ENCODE measurements at regions not wholly inside any gene's neighbourhood (a gene's known extent, or its start where the extent isn't known, plus 50 kb on each side); places are given as distances from the start of the nearest gene placed in this dataset.

DNA sequence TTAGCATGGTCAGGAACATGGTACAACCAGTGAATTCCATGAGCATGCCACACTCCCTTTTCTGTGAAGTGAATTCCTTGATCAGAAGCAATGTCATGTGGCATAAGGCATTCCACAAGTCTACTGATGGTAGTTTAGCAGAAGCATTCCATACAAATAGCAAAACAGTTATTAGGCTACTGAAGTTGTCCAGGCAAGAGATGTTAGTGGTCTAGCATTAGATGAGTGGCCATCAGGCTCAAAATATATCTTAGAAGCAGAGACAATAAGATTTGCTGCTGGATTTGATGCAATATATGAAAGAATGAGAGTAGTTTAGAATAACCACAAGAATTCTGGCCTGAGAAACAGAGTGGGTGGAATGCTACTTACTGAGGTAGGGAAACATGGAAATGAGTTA lies 355.3 kb upstream of the NRXN1 start:
- DNase-seq (ENCODE audit: low read depth), result peak; percentile 66
- TF ChIP-seq, protein P1, sequence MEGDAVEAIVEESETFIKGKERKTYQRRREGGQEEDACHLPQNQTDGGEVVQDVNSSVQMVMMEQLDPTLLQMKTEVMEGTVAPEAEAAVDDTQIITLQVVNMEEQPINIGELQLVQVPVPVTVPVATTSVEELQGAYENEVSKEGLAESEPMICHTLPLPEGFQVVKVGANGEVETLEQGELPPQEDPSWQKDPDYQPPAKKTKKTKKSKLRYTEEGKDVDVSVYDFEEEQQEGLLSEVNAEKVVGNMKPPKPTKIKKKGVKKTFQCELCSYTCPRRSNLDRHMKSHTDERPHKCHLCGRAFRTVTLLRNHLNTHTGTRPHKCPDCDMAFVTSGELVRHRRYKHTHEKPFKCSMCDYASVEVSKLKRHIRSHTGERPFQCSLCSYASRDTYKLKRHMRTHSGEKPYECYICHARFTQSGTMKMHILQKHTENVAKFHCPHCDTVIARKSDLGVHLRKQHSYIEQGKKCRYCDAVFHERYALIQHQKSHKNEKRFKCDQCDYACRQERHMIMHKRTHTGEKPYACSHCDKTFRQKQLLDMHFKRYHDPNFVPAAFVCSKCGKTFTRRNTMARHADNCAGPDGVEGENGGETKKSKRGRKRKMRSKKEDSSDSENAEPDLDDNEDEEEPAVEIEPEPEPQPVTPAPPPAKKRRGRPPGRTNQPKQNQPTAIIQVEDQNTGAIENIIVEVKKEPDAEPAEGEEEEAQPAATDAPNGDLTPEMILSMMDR (IDR thresholded peaks at IDR 0.05; ENCODE audit: low read length, missing control alignments), result no peak
- H3K4me3 ChIP-seq (replicated peaks; ENCODE audit: low read depth, low read length), result no peak overlapping the region

DNA sequence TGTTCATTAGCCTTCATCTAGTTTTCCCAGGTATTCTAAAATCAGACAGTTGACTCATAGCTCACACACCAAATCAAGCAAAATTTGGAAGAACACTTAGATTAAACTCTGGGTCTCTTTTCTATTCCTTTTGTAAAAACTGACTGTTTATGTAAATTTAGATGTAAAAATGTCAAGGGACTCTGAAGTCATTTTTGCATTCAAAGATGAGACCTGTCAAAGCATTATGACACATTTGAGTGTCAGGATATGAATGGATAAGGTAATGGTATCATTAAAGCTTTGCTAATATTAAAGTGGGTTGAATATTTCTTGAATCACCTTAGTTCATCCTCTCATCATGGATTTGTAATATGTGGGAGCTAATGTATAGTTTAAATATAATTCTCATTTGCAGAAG lies 348.1 kb upstream of the NRXN1 start:
- DNase-seq (ENCODE audit: low read depth), result no peak
- TF ChIP-seq, protein P1 (IDR thresholded peaks at IDR 0.05; ENCODE audit: low read length, missing control alignments), result no peak
- no peak overlapping the region for H3K4me3 ChIP-seq (replicated peaks; ENCODE audit: low read depth, low read length)

DNA sequence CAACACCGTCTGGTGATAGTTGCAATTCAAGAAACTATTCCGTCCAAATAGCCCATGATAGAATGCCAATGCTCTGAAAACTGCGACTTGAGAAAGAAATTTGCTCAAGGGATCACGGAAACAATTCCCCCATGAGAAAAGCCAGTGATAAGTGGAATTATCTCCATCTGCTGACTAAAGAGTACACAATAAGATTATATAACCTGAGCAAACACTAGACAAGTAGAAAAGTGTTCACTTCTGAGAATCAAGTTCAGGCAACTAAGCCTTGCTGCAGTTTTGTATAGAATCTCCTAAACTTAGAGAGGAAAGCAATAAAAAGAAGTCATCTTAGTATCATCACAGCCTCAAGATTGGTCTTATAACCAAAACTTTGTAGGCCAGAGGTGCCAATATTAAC lies 336.3 kb upstream of the NRXN1 start:
- TF ChIP-seq, protein P1 (IDR thresholded peaks at IDR 0.05; ENCODE audit: low read length, missing control alignments), result no peak
- H3K4me3 ChIP-seq (replicated peaks; ENCODE audit: low read depth, low read length), result no peak overlapping the region
- no peak for DNase-seq (ENCODE audit: low read depth)

DNA sequence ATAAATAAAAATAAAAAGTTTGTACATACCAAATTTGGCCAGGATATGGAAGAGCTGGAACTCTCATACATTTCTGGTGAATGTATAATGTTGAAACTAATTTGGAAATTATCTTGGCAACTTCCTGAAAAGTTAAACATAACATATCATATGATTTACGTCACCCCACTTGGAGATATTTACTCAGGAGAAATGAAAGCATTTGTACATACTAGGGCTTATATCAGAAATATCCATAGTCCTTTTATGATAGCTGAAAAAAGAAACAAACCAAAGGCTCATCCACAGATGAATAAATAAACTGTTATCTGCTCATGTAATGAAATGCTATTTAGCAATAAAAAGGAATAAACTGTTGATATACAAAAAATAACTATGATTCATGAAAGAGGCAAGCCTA lies 318.2 kb upstream of the NRXN1 start:
- TF ChIP-seq, protein P1 (IDR thresholded peaks at IDR 0.05; ENCODE audit: low read length, missing control alignments), result no peak
- H3K4me3 ChIP-seq (replicated peaks; ENCODE audit: low read depth, low read length), result peak overlapping the region; percentile 22
- DNase-seq (ENCODE audit: low read depth), result peak; percentile 83

DNA sequence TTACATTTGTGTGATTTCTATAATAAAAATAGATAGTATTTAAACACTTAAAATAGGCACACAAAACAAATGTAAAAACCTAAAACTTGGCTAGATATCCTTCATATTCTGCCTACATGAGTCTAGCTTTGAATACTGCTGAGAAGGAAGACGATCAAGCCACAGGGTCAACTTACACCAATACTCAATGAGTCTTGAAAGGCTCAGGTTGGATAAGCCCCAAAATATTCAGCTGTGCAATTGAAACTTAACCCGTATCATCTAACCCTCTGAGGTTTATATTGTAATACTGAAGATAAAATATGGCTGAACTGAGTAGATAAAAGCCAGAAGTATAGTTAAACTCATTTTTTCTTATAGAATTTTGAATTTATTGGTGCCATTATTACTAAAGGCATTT lies 313.0 kb upstream of the NRXN1 start:
- TF ChIP-seq, protein P1 (IDR thresholded peaks at IDR 0.05; ENCODE audit: low read length, missing control alignments), result no peak
- H3K4me3 ChIP-seq (replicated peaks; ENCODE audit: low read depth, low read length), result no peak overlapping the region
- no peak for DNase-seq (ENCODE audit: low read depth)

DNA sequence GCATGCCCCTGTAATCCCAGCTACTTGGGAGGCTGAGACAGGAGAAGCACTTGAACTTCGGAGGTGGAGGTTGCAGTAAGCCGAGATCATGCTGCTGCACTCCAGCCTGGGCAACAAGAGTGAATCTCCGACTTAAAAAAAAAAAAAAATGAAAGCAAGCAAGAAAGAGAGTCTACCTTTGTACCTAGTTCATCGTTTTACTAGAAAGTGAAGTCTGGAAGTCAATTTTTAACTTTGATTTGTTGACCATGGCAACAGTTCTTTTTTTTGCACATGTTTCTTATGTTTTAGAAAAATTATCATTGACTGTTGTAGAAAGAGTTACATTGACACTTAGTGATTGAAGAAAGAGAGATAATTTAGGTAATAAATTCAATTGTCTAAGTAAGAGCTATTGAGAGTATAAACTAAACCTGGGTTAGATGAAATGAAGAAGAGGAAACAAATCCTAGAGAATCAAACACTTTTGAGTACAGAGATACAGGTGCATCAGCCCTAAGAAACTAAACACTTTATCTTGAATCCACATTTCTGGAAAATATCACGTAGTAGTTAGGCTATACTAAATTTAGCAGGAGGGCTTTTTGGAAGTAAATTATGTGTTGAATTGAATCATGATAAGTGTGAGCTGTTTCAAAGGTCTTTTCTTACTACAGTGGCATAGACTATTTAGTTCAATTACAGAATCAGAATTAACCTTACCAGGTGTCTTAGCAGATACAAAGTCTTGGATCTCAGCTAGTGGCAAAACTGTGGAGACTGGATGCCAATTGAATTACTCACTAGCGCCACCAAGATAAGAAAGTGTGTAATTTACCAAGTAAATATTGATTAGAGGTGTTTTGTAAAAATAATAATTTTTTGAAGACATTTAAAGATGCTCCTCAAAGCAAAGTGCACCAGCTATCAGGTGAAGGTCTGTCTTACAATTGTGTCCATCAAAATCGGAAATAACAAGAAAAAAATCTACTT lies 303.4 kb upstream of the NRXN1 start:
- TF ChIP-seq, protein P1 (IDR thresholded peaks at IDR 0.05; ENCODE audit: low read length, missing control alignments), result no peak
- DNase-seq (ENCODE audit: low read depth), result no peak

More for the DNA sequence above, 303.4 kb upstream of the NRXN1 start:
- no peak overlapping the region for H3K4me3 ChIP-seq (replicated peaks; ENCODE audit: low read depth, low read length)
